Caco-2 (cell line): ENCODE measurements at regions not wholly inside any gene's neighbourhood (a gene's known extent, or its start where the extent isn't known, plus 50 kb on each side); places are given as distances from the start of the nearest gene placed in this dataset.

ENCODE experiments used
- BruUV-seq: library from RNA; stranded (reverse); fragments of 400-500 nt; replicated peaks from 2 replicates; lab custom pipeline; 2021; lab: Mats Ljungman, UMichigan
- CTCF ChIA-PET: fragments of 300-600 bp; sonication (Branson Sonifier 250); formaldehyde crosslinking; loops from one replicate; lab custom pipeline; 2022; ENCODE audit warnings: antibody characterized with exemption; lab: Charles Lee
- POLR2A ChIA-PET: fragments of 300-600 bp; sonication (Branson Sonifier 250); formaldehyde crosslinking; loops from one replicate; lab custom pipeline; 2022; ENCODE audit warnings: antibody characterized with exemption; lab: Charles Lee
- DNase-seq, 2 experiments: peaks; one replicate each; pipeline versions ENCODE4 v3.0.0 to v3.0.0-alpha.2; 2020 to 2022
- H3K27me3 ChIP-seq: replicated peaks from 2 replicates; pipeline ENCODE4 v1.6.0; 2011; ENCODE audit warnings: low read length; ENCODE audit not compliant: control insufficient read depth, insufficient read depth
- H3K36me3 ChIP-seq: 2 replicates; pipeline ENCODE4 v1.5.1; 2011; ENCODE audit warnings: low read length; ENCODE audit not compliant: control insufficient read depth, insufficient read depth
- H3K4me1 ChIP-seq: fragments of 250-450 bp; sonication (Bioruptor Pico); 2 replicates; pipeline ENCODE4 v1.5.1; 2020; ENCODE audit warnings: mild to moderate bottlenecking
- H3K4me3 ChIP-seq: 2 replicates; pipeline ENCODE4 v1.5.1; 2011; ENCODE audit warnings: low read depth, mild to moderate bottlenecking, control low read depth, low read length
- H3K9me3 ChIP-seq: fragments of 250-450 bp; sonication (Bioruptor Pico); 2 replicates; pipeline ENCODE4 v1.5.1; 2020; ENCODE audit warnings: mild to moderate bottlenecking, moderate library complexity
- H3K27ac Mint-ChIP-seq: one replicate; pipeline ENCODE4 v1.8.0; 2022; ENCODE audit warnings: mixed read lengths; ENCODE audit not compliant: unreplicated experiment
- H3K27me3 Mint-ChIP-seq: one replicate; pipeline ENCODE4 v1.8.0; 2022; ENCODE audit warnings: mixed read lengths; ENCODE audit not compliant: insufficient read depth, unreplicated experiment
- H3K36me3 Mint-ChIP-seq: one replicate; pipeline ENCODE4 v1.8.0; 2022; ENCODE audit warnings: mild to moderate bottlenecking, mixed read lengths; ENCODE audit not compliant: insufficient read depth, unreplicated experiment
- H3K4me1 Mint-ChIP-seq: one replicate; pipeline ENCODE4 v1.8.0; 2022; ENCODE audit warnings: low read depth, mixed read lengths; ENCODE audit not compliant: unreplicated experiment
- H3K4me3 Mint-ChIP-seq: one replicate; pipeline ENCODE4 v1.8.0; 2022; ENCODE audit warnings: mild to moderate bottlenecking, moderate library complexity, mixed read lengths; ENCODE audit not compliant: unreplicated experiment
- H3K9me3 Mint-ChIP-seq: one replicate; pipeline ENCODE4 v1.8.0; 2022; ENCODE audit warnings: mixed read lengths; ENCODE audit not compliant: unreplicated experiment
- intact Hi-C: fragments of 100-400 bp; cut with micrococcal nuclease; formaldehyde crosslinking; loops from one replicate; pipeline ENCODE4 v1.10.0; 2022; ENCODE audit not compliant: unreplicated experiment
- TF ChIP-seq, protein P1 (sequence below), 2 experiments: fragments of 200-600 bp in 1 of 2; IDR thresholded peaks; 1 replicate in 1 of 2; 2 replicates in 1 of 2; pipeline versions ENCODE4 v1.5.1 to v1.8.0; 2011 to 2022; ENCODE audit warnings: antibody characterized with exemption in 1 of 2, control low read depth in 1 of 2, inconsistent platforms in 1 of 2, low read depth in 1 of 2, low read length in 1 of 2, mild to moderate bottlenecking in 1 of 2, moderate library complexity in 1 of 2; ENCODE audit not compliant: insufficient read depth in 1 of 2, severe bottlenecking in 1 of 2, unreplicated experiment in 1 of 2

DNA sequence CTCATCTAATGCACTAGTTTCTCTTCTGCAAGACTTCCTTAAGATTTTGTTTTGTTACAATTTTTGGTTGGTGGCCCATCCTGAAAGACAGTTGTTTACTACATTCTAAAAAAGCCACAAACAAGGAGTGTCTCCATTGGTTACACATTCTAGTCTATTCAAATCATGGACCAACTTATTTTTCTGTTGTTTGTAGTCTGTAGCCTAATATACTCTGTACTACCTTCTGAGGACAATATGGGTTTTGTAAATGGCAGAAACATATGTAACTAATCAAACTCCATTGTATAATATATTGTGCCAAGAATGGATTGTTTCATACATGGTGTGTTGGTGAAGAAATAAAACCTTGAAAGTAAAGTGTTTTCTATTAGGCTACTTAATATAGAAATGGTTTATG, 79.5 kb upstream of the DHX40 start:
- H3K4me3 Mint-ChIP-seq = no peak overlapping the region
- peaks cover 6% of the 10 kb centered on the region for H3K27me3 Mint-ChIP-seq
- Histone ChIP-seq H3K4me3 (no peak overlapping the region), H3K27me3 (no peaks in the 10 kb centered on the region), H3K36me3 (no peaks in the 10 kb centered on the region), H3K4me1 (no peaks in the 10 kb centered on the region), H3K9me3 (no peaks in the 10 kb centered on the region)
- POLR2A ChIA-PET = no interaction called here
- H3K36me3 Mint-ChIP-seq = no peaks in the 10 kb centered on the region
- no peak overlapping the region for H3K27ac Mint-ChIP-seq
- intact Hi-C loops = no loop called here
- TF ChIP-seq, protein P1, sequence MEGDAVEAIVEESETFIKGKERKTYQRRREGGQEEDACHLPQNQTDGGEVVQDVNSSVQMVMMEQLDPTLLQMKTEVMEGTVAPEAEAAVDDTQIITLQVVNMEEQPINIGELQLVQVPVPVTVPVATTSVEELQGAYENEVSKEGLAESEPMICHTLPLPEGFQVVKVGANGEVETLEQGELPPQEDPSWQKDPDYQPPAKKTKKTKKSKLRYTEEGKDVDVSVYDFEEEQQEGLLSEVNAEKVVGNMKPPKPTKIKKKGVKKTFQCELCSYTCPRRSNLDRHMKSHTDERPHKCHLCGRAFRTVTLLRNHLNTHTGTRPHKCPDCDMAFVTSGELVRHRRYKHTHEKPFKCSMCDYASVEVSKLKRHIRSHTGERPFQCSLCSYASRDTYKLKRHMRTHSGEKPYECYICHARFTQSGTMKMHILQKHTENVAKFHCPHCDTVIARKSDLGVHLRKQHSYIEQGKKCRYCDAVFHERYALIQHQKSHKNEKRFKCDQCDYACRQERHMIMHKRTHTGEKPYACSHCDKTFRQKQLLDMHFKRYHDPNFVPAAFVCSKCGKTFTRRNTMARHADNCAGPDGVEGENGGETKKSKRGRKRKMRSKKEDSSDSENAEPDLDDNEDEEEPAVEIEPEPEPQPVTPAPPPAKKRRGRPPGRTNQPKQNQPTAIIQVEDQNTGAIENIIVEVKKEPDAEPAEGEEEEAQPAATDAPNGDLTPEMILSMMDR (IDR thresholded peaks at IDR 0.05; ENCODE audit: insufficient read depth in 1 of 2, low read depth in 1 of 2, low read length in 1 of 2, severe bottlenecking in 1 of 2, unreplicated experiment in 1 of 2) = no peak
- no peaks in the 10 kb centered on the region for H3K4me1 Mint-ChIP-seq
- no peaks in the 10 kb centered on the region for H3K9me3 Mint-ChIP-seq
- CTCF ChIA-PET = no interaction called here
- no peak for DNase-seq
- BruUV-seq = no TSS peak

DNA sequence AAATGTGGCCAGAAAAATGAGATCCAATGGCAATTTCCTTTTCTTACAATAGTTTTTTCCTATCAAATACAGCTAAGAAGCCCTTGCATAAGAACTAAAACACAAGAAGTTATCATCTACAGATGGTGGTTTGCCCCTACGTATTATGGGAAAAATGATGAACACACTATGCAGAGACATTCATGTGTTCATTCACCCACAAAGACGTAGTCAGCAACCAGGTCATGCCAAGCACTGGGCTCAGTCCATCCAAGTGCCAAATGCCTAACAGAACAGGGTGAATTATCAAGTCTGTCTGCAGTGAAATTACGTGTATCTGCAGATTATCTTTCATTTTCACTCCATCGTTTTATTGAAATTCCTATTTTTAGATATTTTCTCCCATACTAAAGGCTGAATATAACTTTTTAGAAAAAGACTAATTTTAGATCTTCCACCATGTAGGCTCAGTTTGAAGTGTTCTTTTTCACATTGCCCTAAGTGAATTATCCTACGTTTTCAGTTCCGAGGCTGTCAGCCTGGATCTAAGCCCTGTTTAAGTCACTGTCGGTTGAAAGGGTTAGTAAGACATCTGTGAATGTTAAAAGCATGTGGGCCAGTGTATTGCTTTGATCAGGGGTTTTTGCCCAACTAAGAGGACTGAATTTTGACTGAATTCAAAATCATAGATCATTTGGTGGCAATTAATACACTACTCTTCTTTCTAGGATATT, 78.1 kb upstream of the DHX40 start:
- Mint-ChIP-seq H3K36me3 (no peaks in the 10 kb centered on the region), H3K9me3 (no peaks in the 10 kb centered on the region), H3K27me3 (peaks cover 6% of the 10 kb centered on the region), H3K27ac (no peak overlapping the region), H3K4me1 (peaks cover 7% of the 10 kb centered on the region), H3K4me3 (no peak overlapping the region)
- Histone ChIP-seq H3K27me3 (no peaks in the 10 kb centered on the region), H3K9me3 (no peaks in the 10 kb centered on the region), H3K4me3 (no peak overlapping the region), H3K4me1 (peaks cover 5% of the 10 kb centered on the region), H3K36me3 (no peaks in the 10 kb centered on the region)
- TF ChIP-seq, protein P1 (IDR thresholded peaks at IDR 0.05; ENCODE audit: insufficient read depth in 1 of 2, low read depth in 1 of 2, low read length in 1 of 2, severe bottlenecking in 1 of 2, unreplicated experiment in 1 of 2) = no peak
- BruUV-seq = no TSS peak
- ChIA-PET CTCF (interaction anchor here (0.6 kb wide), 1 partner anchor 267 kb away, joined by 3 read pairs; the partner anchor contains the start of gene GDPD1), POLR2A (no interaction called here)
- intact Hi-C loops = no loop called here
- DNase-seq = no peak

DNA sequence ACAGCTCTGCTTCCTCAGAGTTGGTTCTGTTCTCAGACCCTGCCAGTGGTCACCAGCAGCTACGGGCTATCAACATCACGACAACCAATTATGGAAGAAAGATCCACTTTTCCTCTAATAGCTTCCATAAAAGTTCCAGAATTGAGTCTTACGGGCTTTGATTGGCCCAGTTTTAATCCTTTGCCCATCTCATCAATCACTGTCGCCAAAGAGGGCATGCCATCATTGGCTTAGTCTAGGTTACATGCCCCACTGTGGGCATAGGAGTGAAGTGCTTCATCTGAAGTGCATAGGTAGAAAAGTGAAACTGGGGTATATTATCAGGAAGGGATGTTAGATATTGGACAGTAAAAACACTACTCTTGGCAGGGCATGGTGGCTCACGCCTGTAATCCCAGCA, 76.6 kb upstream of the DHX40 start:
- Mint-ChIP-seq H3K9me3 (no peaks in the 10 kb centered on the region), H3K27me3 (peaks cover 6% of the 10 kb centered on the region), H3K4me3 (no peak overlapping the region), H3K27ac (no peak overlapping the region), H3K4me1 (peaks cover 10% of the 10 kb centered on the region), H3K36me3 (no peaks in the 10 kb centered on the region)
- CTCF ChIA-PET = no interaction called here
- no peak for DNase-seq
- intact Hi-C loops = no loop called here
- no TSS peak for BruUV-seq
- Histone ChIP-seq H3K4me3 (no peak overlapping the region), H3K9me3 (no peaks in the 10 kb centered on the region), H3K27me3 (no peaks in the 10 kb centered on the region), H3K4me1 (peaks cover 8% of the 10 kb centered on the region), H3K36me3 (no peaks in the 10 kb centered on the region)
- TF ChIP-seq, protein P1 (IDR thresholded peaks at IDR 0.05; ENCODE audit: insufficient read depth in 1 of 2, low read depth in 1 of 2, low read length in 1 of 2, severe bottlenecking in 1 of 2, unreplicated experiment in 1 of 2) = no peak
- POLR2A ChIA-PET = no interaction called here
